ENCODE measurements at regions not wholly inside any gene's neighbourhood (a gene's known extent, or its start where the extent isn't known, plus 50 kb on each side); places are given as distances from the start of the nearest gene placed in this dataset.
"Not testable (repeated sequence)": the region's sequence is repeated elsewhere in the genome, so short reads cannot be mapped to it uniquely, and the experiment has no call there.

GRCh38 chr1:149278156-149278555, 174.8 kb upstream of the NBPF9 start:
- H3K36me3 ChIP-seq (ENCODE audit: control insufficient read depth, insufficient read depth, low read length); H3K27me3 ChIP-seq (replicated peaks; ENCODE audit: control insufficient read depth, insufficient read depth, low read length); DNase-seq (ENCODE audit: extremely low read depth, insufficient read length); H3K4me3 ChIP-seq (replicated peaks; ENCODE audit: low read depth, low read length): not testable (repeated sequence)

DNA sequence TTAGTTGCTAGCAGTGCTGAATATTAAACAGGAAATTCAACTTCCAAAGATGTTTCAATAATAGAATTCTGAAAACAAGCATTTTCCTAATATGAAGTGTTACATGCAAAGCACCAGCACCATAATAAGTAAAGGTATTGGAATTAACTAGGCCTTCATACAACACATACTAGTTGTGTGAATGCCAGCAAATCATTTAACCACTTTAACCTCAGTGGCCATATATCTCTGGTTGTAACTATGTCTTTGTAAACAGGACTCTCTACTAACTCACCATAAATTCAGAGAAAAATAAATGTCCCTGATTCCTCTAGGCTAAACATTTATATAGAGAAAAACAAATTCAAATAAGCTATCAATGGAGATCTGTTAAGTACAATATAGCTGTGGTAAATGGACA, 175.7 kb upstream of the NBPF9 start:
- not testable (repeated sequence) for DNase-seq (ENCODE audit: extremely low read depth, insufficient read length); H3K27me3 ChIP-seq (replicated peaks; ENCODE audit: control insufficient read depth, insufficient read depth, low read length); H3K4me3 ChIP-seq (replicated peaks; ENCODE audit: low read depth, low read length); H3K36me3 ChIP-seq (ENCODE audit: control insufficient read depth, insufficient read depth, low read length)

DNA sequence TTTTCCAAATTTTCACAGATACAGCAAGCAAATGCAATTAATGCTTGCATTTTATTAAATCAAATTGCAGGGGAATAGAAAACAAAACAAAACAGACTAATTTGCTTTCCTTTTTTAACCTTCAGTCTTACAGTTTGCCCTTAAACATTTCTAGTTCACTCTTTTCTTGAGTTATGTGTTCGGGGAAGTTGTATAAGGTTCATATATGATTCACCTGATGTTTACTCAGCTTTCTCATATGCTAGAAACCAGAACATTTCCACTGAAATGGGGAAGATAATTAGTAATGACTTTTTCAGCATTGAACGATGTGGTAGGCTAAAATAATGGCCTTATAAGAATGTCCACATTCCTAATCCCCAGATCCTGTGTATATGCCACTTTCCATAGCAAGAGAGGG, 176.2 kb upstream of the NBPF9 start:
- H3K27me3 ChIP-seq (replicated peaks; ENCODE audit: control insufficient read depth, insufficient read depth, low read length); H3K36me3 ChIP-seq (ENCODE audit: control insufficient read depth, insufficient read depth, low read length); DNase-seq (ENCODE audit: extremely low read depth, insufficient read length); H3K4me3 ChIP-seq (replicated peaks; ENCODE audit: low read depth, low read length): not testable (repeated sequence)

- not testable (repeated sequence) for H3K27me3 ChIP-seq (replicated peaks; ENCODE audit: control insufficient read depth, insufficient read depth, low read length); DNase-seq (ENCODE audit: extremely low read depth, insufficient read length); H3K36me3 ChIP-seq (ENCODE audit: control insufficient read depth, insufficient read depth, low read length)
Observed at GRCh38 chr1:149284773-149285172, 181.4 kb upstream of the NBPF9 start.

GRCh38 chr1:149285205-149285604, 181.9 kb upstream of the NBPF9 start:
- H3K4me3 ChIP-seq (replicated peaks; ENCODE audit: low read depth, low read length); DNase-seq (ENCODE audit: extremely low read depth, insufficient read length); H3K36me3 ChIP-seq (ENCODE audit: control insufficient read depth, insufficient read depth, low read length); H3K27me3 ChIP-seq (replicated peaks; ENCODE audit: control insufficient read depth, insufficient read depth, low read length): not testable (repeated sequence)

More at GRCh38 chr1:149284773-149285172, 181.4 kb upstream of the NBPF9 start:
- H3K4me3 ChIP-seq (replicated peaks; ENCODE audit: low read depth, low read length) = not testable (repeated sequence)

DNA sequence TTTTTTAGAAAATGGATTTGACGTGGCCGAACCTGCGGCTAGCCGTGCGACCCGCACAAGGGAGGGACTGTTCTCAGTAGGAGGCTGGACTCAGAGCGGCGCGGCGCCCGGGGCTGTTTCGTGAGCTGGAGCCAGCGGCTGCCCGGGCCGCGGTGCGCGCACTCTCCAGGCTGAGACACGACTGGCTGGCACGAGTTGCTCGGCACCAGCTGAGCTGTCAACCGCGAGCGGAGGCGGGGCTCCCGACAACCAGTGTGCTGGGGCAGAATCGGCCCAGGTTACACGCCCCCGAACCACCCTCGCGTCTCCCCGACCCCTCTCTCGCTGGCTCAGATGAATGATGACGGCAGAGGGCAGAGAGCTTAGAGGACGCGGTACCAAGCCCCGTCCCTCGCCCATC, 182.3 kb upstream of the NBPF9 start:
- H3K27me3 ChIP-seq (replicated peaks; ENCODE audit: control insufficient read depth, insufficient read depth, low read length); H3K36me3 ChIP-seq (ENCODE audit: control insufficient read depth, insufficient read depth, low read length); H3K4me3 ChIP-seq (replicated peaks; ENCODE audit: low read depth, low read length); DNase-seq (ENCODE audit: extremely low read depth, insufficient read length): not testable (repeated sequence)

GRCh38 chr1:149288580-149288979, 185.2 kb upstream of the NBPF9 start:
- not testable (repeated sequence) for H3K4me3 ChIP-seq (replicated peaks; ENCODE audit: low read depth, low read length); H3K36me3 ChIP-seq (ENCODE audit: control insufficient read depth, insufficient read depth, low read length); DNase-seq (ENCODE audit: extremely low read depth, insufficient read length); H3K27me3 ChIP-seq (replicated peaks; ENCODE audit: control insufficient read depth, insufficient read depth, low read length)

DNA sequence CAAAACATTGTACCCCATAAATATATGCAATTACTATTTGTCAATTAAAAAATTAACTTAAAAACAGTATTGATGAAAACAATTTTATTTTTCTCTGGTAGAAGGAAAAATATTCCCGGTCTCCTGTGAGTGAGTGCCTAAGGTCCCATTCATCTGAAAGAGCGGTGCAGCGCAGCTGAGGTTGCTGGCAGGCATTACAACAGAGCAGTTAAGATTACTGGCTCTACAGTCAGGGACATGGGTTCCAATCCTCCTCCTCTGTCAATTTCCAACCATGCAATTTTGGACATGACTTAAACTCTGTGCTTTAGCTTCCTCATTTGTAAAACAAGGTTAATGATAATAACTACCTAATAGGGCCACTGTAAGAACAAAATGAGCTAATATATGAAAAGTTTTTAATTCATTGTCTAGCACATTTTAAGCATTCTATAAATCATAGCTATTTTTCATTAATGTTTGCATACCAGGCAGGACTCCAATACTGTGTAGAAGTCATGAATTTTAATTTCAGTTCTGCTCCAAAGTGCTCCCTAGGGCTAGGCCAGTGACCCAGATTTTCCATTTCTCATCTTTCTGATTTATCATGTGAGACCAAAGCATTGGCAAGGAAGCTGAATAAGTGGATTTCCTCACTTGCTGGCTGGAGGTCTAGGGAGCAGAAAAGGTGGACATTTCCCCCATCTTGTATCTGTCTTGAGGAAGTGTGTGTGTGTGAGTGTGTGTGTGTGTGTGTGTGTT, 174.2 kb upstream of the NBPF19 start:
- H3K36me3 ChIP-seq (ENCODE audit: control insufficient read depth, insufficient read depth, low read length); H3K4me3 ChIP-seq (replicated peaks; ENCODE audit: low read depth, low read length); H3K27me3 ChIP-seq (replicated peaks; ENCODE audit: control insufficient read depth, insufficient read depth, low read length); DNase-seq (ENCODE audit: extremely low read depth, insufficient read length): not testable (repeated sequence)

GRCh38 chr1:149301282-149301681, 173.6 kb upstream of the NBPF19 start:
- H3K4me3 ChIP-seq (replicated peaks; ENCODE audit: low read depth, low read length); H3K27me3 ChIP-seq (replicated peaks; ENCODE audit: control insufficient read depth, insufficient read depth, low read length); DNase-seq (ENCODE audit: extremely low read depth, insufficient read length); H3K36me3 ChIP-seq (ENCODE audit: control insufficient read depth, insufficient read depth, low read length): not testable (repeated sequence)

- DNase-seq (ENCODE audit: extremely low read depth, insufficient read length); H3K36me3 ChIP-seq (ENCODE audit: control insufficient read depth, insufficient read depth, low read length); H3K27me3 ChIP-seq (replicated peaks; ENCODE audit: control insufficient read depth, insufficient read depth, low read length); H3K4me3 ChIP-seq (replicated peaks; ENCODE audit: low read depth, low read length): not testable (repeated sequence)
Observed at GRCh38 chr1:149304796-149305195, 170.0 kb upstream of the NBPF19 start.

DNA sequence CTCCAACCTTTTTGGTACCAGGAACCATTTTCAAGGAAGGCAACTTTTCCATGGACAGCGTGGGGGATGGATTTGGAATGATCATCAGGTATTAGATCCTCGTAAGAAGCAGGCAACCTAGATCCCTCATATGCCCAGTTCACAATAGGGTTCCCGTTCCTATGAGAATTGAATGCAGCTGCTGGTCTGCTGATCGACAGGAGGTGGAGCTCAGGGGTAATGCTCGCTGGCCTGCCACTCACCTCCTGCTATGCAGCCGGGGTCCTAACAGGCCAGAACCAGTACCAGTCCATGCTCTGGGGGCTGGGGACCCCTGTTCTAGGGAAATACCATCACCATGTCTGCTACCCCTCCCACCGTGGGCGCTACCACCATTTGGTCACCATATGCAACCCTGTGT, 167.2 kb upstream of the NBPF19 start:
- not testable (repeated sequence) for DNase-seq (ENCODE audit: extremely low read depth, insufficient read length); H3K4me3 ChIP-seq (replicated peaks; ENCODE audit: low read depth, low read length); H3K27me3 ChIP-seq (replicated peaks; ENCODE audit: control insufficient read depth, insufficient read depth, low read length); H3K36me3 ChIP-seq (ENCODE audit: control insufficient read depth, insufficient read depth, low read length)

DNA sequence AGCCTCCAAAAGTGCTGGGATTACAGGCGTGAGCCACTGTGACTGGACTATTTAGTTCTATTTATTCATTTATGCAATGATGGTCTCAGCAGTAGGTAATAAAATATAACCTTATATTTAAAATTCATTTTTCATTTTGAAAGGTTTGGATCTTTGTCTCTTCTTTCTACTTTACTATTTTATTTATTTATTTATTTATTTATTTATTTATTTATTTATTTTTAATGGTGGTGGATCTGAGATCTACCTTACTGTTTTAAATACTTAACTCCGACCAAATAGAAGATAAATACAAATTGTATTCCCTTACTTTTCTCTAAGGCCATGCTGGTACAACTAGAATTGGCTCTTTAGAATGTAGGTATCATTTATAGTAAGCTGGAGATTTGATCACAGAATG, 159.9 kb upstream of the NBPF19 start:
- not testable (repeated sequence) for H3K27me3 ChIP-seq (replicated peaks; ENCODE audit: control insufficient read depth, insufficient read depth, low read length); H3K4me3 ChIP-seq (replicated peaks; ENCODE audit: low read depth, low read length); H3K36me3 ChIP-seq (ENCODE audit: control insufficient read depth, insufficient read depth, low read length); DNase-seq (ENCODE audit: extremely low read depth, insufficient read length)

- H3K36me3 ChIP-seq (ENCODE audit: control insufficient read depth, insufficient read depth, low read length); DNase-seq (ENCODE audit: extremely low read depth, insufficient read length); H3K4me3 ChIP-seq (replicated peaks; ENCODE audit: low read depth, low read length); H3K27me3 ChIP-seq (replicated peaks; ENCODE audit: control insufficient read depth, insufficient read depth, low read length): not testable (repeated sequence)
Observed at GRCh38 chr1:149320971-149321731, 153.7 kb upstream of the NBPF19 start.

GRCh38 chr1:149321732-149322016, 153.2 kb upstream of the NBPF19 start:
- H3K27me3 ChIP-seq (replicated peaks; ENCODE audit: control insufficient read depth, insufficient read depth, low read length); H3K4me3 ChIP-seq (replicated peaks; ENCODE audit: low read depth, low read length); DNase-seq (ENCODE audit: extremely low read depth, insufficient read length); H3K36me3 ChIP-seq (ENCODE audit: control insufficient read depth, insufficient read depth, low read length): not testable (repeated sequence)

DNA sequence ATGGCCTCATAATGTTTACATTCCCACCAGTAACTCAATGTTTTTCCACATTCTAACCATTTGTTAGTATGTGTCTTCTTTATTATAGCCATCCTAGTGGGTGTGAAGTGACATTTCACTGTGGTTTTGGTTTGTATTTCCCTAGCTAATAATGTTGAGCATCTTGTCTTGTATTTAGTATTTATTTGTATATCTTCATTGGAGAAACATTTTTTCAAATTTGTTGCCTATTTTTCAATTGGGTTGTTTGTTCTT, 144.8 kb upstream of the NBPF19 start:
- H3K27me3 ChIP-seq (replicated peaks; ENCODE audit: control insufficient read depth, insufficient read depth, low read length); DNase-seq (ENCODE audit: extremely low read depth, insufficient read length); H3K4me3 ChIP-seq (replicated peaks; ENCODE audit: low read depth, low read length); H3K36me3 ChIP-seq (ENCODE audit: control insufficient read depth, insufficient read depth, low read length): not testable (repeated sequence)

Data from GM06990 (cell line).